ENCODE measurements at regions not wholly inside any gene's neighbourhood (a gene's known extent, or its start where the extent isn't known, plus 50 kb on each side); places are given as distances from the start of the nearest gene placed in this dataset.

DNA sequence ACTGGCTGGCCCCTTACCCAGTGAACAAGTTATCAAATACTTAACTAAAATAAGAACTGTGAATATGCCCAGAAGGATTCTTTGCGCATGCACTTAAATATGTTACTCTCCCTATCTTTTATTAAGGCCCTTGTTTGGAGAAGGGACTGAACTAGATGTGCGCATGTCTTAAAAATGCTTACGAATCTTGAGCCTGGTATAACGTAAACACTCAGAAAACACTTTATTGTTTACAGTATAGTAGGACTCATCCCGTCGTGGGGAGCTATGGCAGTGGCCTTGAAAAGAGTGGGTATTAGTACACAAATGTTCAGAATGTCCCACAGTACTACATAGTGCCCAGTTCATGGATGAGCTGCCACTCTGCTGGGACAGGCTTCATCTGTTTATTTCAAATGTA lies 75.9 kb upstream of the MAP4K3 start:
- DNase-seq = no peak
- peaks cover 58% of the 10 kb centered on the region for H3K4me1 ChIP-seq
- WGBS, 2 donors = 79 to 81% methylated on average over 6 of the region's 6 CpGs
- no peak for TF ChIP-seq POLR2A (IDR thresholded peaks at IDR 0.05)
- TF ChIP-seq CTCF (IDR thresholded peaks at IDR 0.05) = no peak
- intact Hi-C loops (cut with DNase I) = no loop called here
- H3K4me3 ChIP-seq = no peak overlapping the region
- H3K27me3 ChIP-seq = no peaks in the 10 kb centered on the region
- ATAC-seq = no peak
- H3K9me3 ChIP-seq = no peaks in the 10 kb centered on the region
- H3K36me3 ChIP-seq (replicated peaks in 1 of 2; ENCODE audit: insufficient read depth in 1 of 2, low read depth in 2 of 2) = no peaks in the 10 kb centered on the region
- H3K27ac ChIP-seq = no peak overlapping the region

- H3K4me1 ChIP-seq = peaks cover 59% of the 10 kb centered on the region
These were observed 76.6 kb upstream of the MAP4K3 start for GRCh38 chr2:39513641-39514094.

DNA sequence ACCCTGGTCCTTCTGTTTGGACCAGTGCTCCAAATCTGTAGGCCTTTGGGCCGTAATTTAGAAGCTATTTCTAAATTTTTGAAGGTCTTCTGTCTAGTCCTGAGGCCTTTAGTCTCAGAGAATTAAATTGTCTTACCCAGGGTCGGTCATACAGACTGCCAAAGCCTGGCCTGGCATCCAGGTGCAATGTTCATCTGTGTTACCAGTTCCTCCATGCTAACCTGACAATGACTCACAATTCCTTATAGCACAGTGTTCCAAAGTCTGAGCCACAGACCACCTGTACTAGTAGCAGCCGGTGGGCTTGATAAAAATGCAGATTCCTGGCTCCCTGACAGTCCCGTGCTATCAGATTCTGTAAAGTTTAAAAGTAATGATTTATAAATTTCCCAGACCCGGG lies 77.7 kb upstream of the MAP4K3 start:
- Histone ChIP-seq H3K27me3 (no peaks in the 10 kb centered on the region), H3K36me3 (replicated peaks in 1 of 2; ENCODE audit: insufficient read depth in 1 of 2, low read depth in 2 of 2) (no peaks in the 10 kb centered on the region), H3K9me3 (no peaks in the 10 kb centered on the region), H3K27ac (no peak overlapping the region), H3K4me3 (no peak overlapping the region), H3K4me1 (peaks cover 53% of the 10 kb centered on the region)
- WGBS, 2 donors = 85 to 87% methylated on average over 5 of the region's 5 CpGs
- intact Hi-C loops (cut with DNase I) = no loop called here
- DNase-seq (no peak), ATAC-seq (no peak)
- TF ChIP-seq POLR2A (IDR thresholded peaks at IDR 0.05) = no peak
- no peak for TF ChIP-seq CTCF (IDR thresholded peaks at IDR 0.05)

More at GRCh38 chr2:39513641-39514094, 76.6 kb upstream of the MAP4K3 start:
- H3K27me3 ChIP-seq = no peaks in the 10 kb centered on the region
- TF ChIP-seq CTCF (IDR thresholded peaks at IDR 0.05) (peak; percentile 6 to 69 (median 54)), POLR2A (IDR thresholded peaks at IDR 0.05) (no peak)
- H3K36me3 ChIP-seq (replicated peaks in 1 of 2; ENCODE audit: insufficient read depth in 1 of 2, low read depth in 2 of 2) = no peaks in the 10 kb centered on the region
- intact Hi-C loops (cut with DNase I) = no loop called here
- WGBS, 2 donors = 15 to 25% methylated on average over 2 of the region's 2 CpGs
- H3K4me3 ChIP-seq = no peak overlapping the region
- H3K27ac ChIP-seq = peak overlapping the region in 1 of 4 donors; percentile 47
- H3K9me3 ChIP-seq = no peaks in the 10 kb centered on the region
- DNase-seq (peak; percentile 44 to 76 (median 60)), ATAC-seq (peak; percentile 67)

- Histone ChIP-seq H3K27ac (no peak overlapping the region), H3K4me3 (no peak overlapping the region), H3K27me3 (no peaks in the 10 kb centered on the region), H3K4me1 (peaks cover 48% of the 10 kb centered on the region), H3K9me3 (no peaks in the 10 kb centered on the region), H3K36me3 (replicated peaks in 1 of 2; ENCODE audit: insufficient read depth in 1 of 2, low read depth in 2 of 2) (no peaks in the 10 kb centered on the region)
- no peak for ATAC-seq
- no peak for DNase-seq
- TF ChIP-seq CTCF (IDR thresholded peaks at IDR 0.05) = no peak
- no peak for TF ChIP-seq POLR2A (IDR thresholded peaks at IDR 0.05)
- intact Hi-C loops (cut with DNase I) = no loop called here
- 82 to 83% methylated on average over 9 of the region's 9 CpGs for WGBS, 2 donors
These were observed 78.3 kb upstream of the MAP4K3 start for GRCh38 chr2:39515273-39515896.

- TF ChIP-seq POLR2A (IDR thresholded peaks at IDR 0.05) (no peak), CTCF (IDR thresholded peaks at IDR 0.05) (no peak)
- DNase-seq (no peak), ATAC-seq (no peak)
- no peaks in the 10 kb centered on the region for H3K36me3 ChIP-seq (replicated peaks in 1 of 2; ENCODE audit: insufficient read depth in 1 of 2, low read depth in 2 of 2)
- no peaks in the 10 kb centered on the region for H3K9me3 ChIP-seq
- no peak overlapping the region for H3K27ac ChIP-seq
- peaks cover 47% of the 10 kb centered on the region for H3K4me1 ChIP-seq
- H3K4me3 ChIP-seq = no peak overlapping the region
- intact Hi-C loops (cut with DNase I) = no loop called here
- 83 to 86% methylated on average over 6 of the region's 6 CpGs for WGBS, 2 donors
- H3K27me3 ChIP-seq = no peaks in the 10 kb centered on the region
These were observed 78.8 kb upstream of the MAP4K3 start for GRCh38 chr2:39515897-39516346.

All from body of pancreas (tissue), 4 donors.